HG03565 (cell line): ENCODE measurements at regions not wholly inside any gene's neighbourhood (a gene's known extent, or its start where the extent isn't known, plus 50 kb on each side); places are given as distances from the start of the nearest gene placed in this dataset.

Source experiments
- ATAC-seq: cut with Tn5 transposase; IDR thresholded peaks from one replicate; pipeline ENCODE4 v1.9.1; 2021; ENCODE audit warnings: mild to moderate bottlenecking, moderate library complexity; ENCODE audit not compliant: unreplicated experiment

- ATAC-seq, result no peak
Observed at GRCh38 chr2:116645155-116645554, 1169.3 kb upstream of the DDX18 start.

GRCh38 chr2:116668691-116669090 lies 1145.8 kb upstream of the DDX18 start:
- no peak for ATAC-seq

GRCh38 chr2:116669782-116670181 lies 1144.7 kb upstream of the DDX18 start:
- no peak for ATAC-seq

GRCh38 chr2:116674188-116674587 lies 1140.3 kb upstream of the DDX18 start:
- ATAC-seq, result no peak

GRCh38 chr2:116676776-116677175 lies 1137.7 kb upstream of the DDX18 start:
- ATAC-seq, result no peak

- ATAC-seq, result no peak
Observed at GRCh38 chr2:116680256-116680936, 1134.1 kb upstream of the DDX18 start.

GRCh38 chr2:116687371-116687770 lies 1127.1 kb upstream of the DDX18 start:
- no peak for ATAC-seq

GRCh38 chr2:116692988-116693387 lies 1121.5 kb upstream of the DDX18 start:
- ATAC-seq, result no peak

GRCh38 chr2:116696223-116696622 lies 1118.3 kb upstream of the DDX18 start:
- no peak for ATAC-seq

- no peak for ATAC-seq
Observed at GRCh38 chr2:116696903-116697302, 1117.6 kb upstream of the DDX18 start.

GRCh38 chr2:116706396-116706795 lies 1108.1 kb upstream of the DDX18 start:
- no peak for ATAC-seq

GRCh38 chr2:116716038-116716437 lies 1098.5 kb upstream of the DDX18 start:
- no peak for ATAC-seq

- ATAC-seq, result no peak
Observed at GRCh38 chr2:116716444-116716843, 1098.0 kb upstream of the DDX18 start.

- no peak for ATAC-seq
Observed at GRCh38 chr2:116717832-116718231, 1096.7 kb upstream of the DDX18 start.

GRCh38 chr2:116718451-116718850 lies 1096.0 kb upstream of the DDX18 start:
- ATAC-seq, result no peak

- ATAC-seq, result no peak
Observed at GRCh38 chr2:116719836-116720235, 1094.7 kb upstream of the DDX18 start.

GRCh38 chr2:116724550-116724949 lies 1089.9 kb upstream of the DDX18 start:
- ATAC-seq, result no peak

- ATAC-seq, result no peak
Observed at GRCh38 chr2:116732322-116732721, 1082.2 kb upstream of the DDX18 start.

GRCh38 chr2:116733699-116734098 lies 1080.8 kb upstream of the DDX18 start:
- no peak for ATAC-seq

- no peak for ATAC-seq
Observed at GRCh38 chr2:116737951-116738350, 1076.5 kb upstream of the DDX18 start.

GRCh38 chr2:116747103-116747502 lies 1067.4 kb upstream of the DDX18 start:
- no peak for ATAC-seq

GRCh38 chr2:116749994-116750393 lies 1064.5 kb upstream of the DDX18 start:
- ATAC-seq, result no peak

GRCh38 chr2:116754381-116755101 lies 1060.0 kb upstream of the DDX18 start:
- no peak for ATAC-seq
